ENCODE measurements at regions not wholly inside any gene's neighbourhood (a gene's known extent, or its start where the extent isn't known, plus 50 kb on each side); places are given as distances from the start of the nearest gene placed in this dataset.
"Not testable (repeated sequence)": the region's sequence is repeated elsewhere in the genome, so short reads cannot be mapped to it uniquely, and the experiment has no call there.

DNA sequence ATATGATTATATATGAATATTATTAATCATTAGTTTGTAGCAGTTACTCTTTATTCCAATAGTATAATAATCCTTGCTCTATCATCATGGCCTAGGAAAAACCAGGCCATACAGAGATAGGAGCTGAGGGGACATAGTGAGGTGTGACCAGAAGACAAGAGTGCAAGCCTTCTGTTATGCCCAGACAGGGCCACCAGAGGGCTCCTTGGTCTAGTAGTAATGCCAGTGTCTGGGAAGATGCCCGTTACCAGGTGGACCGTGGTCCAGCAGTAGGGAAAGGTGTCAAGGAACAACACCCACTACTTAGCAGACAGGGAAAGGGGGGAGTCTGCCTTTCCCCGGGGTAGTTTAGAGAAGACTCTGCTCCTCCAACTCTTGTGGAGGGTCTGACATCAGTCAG, 148.4 kb downstream of the OR4A5 start:
- DNase-seq (ENCODE audit: low spot score); H3K4me1 Mint-ChIP-seq; H3K4me3 ChIP-seq; H3K27me3 Mint-ChIP-seq (ENCODE audit: insufficient read depth, low read depth, poor library complexity); H3K27me3 ChIP-seq (ENCODE audit: insufficient read depth); H3K4me3 Mint-ChIP-seq; H3K4me1 ChIP-seq (ENCODE audit: insufficient read depth); H2AFZ ChIP-seq; H3K9me2 ChIP-seq (ENCODE audit: insufficient read depth); H3K4me2 ChIP-seq; H4K20me1 ChIP-seq (replicated peaks; ENCODE audit: insufficient read depth); ATAC-seq; H3K79me2 ChIP-seq (replicated peaks; ENCODE audit: insufficient read depth); H3K27ac ChIP-seq (ENCODE audit: low read depth); H3K27ac Mint-ChIP-seq; H3F3A ChIP-seq (replicated peaks; ENCODE audit: low read depth): not testable (repeated sequence)
- peaks cover 50% of the 10 kb centered on the region; the same call in 2 of the 3 replicates for H3K36me3 Mint-ChIP-seq (ENCODE audit: low read depth)
- H3K9me3 Mint-ChIP-seq = peaks cover 100% of the 10 kb centered on the region
- peaks cover 34% of the 10 kb centered on the region; the same call in 1 of the 2 replicates for H3K36me3 ChIP-seq (ENCODE audit: insufficient read depth)

All from GM23338 (cell line).